GM12875 (cell line): ENCODE measurements at regions not wholly inside any gene's neighbourhood (a gene's known extent, or its start where the extent isn't known, plus 50 kb on each side); places are given as distances from the start of the nearest gene placed in this dataset.

ENCODE experiments used
- H3K4me3 ChIP-seq: one replicate; pipeline ENCODE4 v1.5.1; 2011; ENCODE audit warnings: low read depth, low read length, control low read depth
- TF ChIP-seq, protein P1 (sequence below): IDR thresholded peaks from 2 replicates; pipeline ENCODE4 v1.5.1; 2011; ENCODE audit warnings: low read depth, mild to moderate bottlenecking, control low read depth, inconsistent platforms, low read length, moderate library complexity, borderline replicate concordance; ENCODE audit not compliant: insufficient read depth

DNA sequence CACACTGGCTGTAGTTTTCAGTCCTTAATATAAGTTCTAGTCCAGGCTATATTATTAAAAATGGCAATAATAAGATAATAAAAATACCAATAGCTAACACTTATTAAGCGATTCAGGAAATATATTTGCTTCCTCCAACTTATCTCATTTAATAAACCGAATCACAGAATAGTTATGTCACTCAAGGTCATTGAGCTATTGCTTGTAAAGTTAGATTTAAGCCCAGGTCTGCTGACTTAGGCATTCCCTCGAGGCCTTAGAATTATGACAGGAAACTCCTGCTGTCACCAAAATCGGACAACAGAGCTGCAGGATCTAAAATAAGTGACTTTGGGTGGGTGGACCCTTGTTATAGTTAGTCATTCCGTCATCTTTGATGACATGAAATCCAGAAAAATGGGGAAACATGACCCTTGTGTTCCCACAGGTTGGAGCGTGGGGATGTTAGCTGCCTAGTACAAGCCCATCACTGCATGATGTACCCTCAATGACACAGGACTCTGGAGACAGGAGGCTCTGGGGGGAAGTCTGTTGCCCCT is 181.3 kb upstream of the PHYHIPL start:
- TF ChIP-seq, protein P1, sequence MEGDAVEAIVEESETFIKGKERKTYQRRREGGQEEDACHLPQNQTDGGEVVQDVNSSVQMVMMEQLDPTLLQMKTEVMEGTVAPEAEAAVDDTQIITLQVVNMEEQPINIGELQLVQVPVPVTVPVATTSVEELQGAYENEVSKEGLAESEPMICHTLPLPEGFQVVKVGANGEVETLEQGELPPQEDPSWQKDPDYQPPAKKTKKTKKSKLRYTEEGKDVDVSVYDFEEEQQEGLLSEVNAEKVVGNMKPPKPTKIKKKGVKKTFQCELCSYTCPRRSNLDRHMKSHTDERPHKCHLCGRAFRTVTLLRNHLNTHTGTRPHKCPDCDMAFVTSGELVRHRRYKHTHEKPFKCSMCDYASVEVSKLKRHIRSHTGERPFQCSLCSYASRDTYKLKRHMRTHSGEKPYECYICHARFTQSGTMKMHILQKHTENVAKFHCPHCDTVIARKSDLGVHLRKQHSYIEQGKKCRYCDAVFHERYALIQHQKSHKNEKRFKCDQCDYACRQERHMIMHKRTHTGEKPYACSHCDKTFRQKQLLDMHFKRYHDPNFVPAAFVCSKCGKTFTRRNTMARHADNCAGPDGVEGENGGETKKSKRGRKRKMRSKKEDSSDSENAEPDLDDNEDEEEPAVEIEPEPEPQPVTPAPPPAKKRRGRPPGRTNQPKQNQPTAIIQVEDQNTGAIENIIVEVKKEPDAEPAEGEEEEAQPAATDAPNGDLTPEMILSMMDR: no peak
- H3K4me3 ChIP-seq: no peak overlapping the region

DNA sequence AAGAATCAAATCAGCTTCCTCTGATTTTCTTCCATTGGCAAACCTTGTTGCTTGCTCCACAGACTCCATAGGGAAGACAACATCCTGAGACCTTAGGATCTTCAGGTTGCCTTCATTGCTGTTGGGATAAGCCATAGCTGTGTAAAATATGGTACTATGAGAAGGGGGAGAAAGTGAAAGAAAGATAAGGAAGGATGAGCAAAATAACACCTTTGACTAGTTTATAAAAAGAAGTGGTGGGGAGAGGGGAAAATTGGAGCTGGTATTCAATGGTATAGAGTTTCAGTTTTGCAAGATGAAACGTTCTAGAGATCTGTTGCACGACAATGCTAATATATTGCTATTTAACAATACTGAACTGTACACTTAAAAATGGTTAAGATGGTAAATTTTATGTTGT is 180.4 kb upstream of the PHYHIPL start:
- TF ChIP-seq, protein P1: no peak
- no peak overlapping the region for H3K4me3 ChIP-seq

DNA sequence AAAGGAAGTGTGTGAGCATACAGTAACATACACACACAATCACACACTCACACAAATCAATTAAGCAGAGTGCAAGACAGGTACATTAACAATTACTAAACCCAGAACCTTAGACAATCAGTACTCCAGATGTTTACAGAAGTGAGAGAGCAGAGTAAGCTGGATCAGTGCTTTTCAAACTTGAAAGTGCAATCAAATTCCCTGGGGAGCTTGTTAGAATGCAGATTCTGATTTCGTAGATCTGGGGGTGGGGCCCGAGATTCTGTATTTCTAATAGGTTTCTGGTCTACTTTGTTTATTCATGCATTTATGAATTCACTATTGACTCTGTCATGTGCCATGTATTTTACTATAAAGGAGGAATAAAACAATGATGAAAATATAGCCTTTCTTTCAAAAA is 179.6 kb upstream of the PHYHIPL start:
- no peak overlapping the region for H3K4me3 ChIP-seq
- TF ChIP-seq, protein P1: no peak

DNA sequence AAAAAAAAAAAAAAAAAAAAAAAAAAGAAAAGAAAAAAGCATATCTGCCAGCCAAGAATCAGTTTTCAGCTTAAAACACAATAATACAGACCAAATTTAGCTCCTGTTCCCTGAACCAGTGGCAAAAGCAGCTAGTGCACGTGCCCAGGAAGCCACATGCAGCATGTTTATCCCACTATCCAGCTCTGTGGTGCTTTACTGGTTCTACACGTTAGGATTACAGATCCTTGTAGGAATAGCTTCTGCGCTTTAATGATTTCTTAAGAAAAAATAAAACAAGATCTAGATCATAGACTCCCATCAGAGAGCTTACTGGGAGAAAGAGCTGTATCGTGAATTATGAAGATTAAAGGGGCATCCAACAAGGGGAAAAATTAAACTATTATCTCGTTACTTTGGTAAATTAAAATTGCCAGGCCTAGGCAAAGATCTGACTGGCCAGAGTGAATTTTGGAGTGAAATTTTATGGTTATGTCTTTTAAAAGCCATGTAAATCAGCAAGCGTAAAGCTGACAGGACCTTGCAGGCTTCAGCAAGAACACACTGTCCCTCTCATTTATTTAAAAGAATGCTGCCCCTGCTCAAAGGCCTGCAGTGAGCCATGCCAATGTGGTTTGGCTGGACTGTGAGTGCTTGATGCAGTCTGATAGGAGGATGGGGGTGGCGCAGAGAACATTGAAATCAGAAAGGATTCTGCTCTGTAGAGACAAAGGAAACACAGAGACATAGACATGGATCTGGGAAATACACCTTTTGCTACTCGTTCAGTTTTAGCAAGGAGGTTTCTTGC is 177.3 kb upstream of the PHYHIPL start:
- no peak overlapping the region for H3K4me3 ChIP-seq
- TF ChIP-seq, protein P1: no peak

DNA sequence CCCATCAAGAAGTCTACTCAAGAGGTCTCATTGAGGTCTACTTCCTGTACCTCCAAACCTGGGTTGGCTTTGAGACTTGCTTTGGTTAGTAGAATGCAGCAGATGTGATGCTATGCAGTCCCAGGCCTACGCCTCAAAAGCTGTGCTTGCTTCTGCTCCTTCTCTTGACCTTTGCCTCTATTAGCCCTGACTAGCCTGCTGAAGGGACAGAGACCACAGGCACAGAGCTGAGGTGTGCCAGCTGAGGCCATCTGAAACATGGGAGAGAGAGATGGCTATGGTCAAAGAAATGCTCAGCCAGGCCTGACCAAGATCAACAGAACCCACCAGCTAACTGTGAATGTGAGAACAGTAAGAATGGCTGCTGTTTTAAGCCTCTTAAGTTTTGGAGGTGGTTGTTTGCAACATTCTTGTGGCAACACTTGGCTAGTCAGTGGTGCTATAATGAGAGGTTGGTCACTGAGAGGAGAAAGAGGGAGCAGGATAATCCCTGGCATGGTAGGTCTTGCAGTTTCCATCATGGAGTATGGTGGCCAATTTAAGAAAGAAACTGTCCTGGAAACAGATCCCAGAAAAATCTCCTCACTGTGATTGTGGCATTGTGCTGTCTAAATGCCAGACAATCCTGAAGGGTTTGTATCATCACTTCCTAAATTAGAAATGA is 176.1 kb upstream of the PHYHIPL start:
- H3K4me3 ChIP-seq: no peak overlapping the region
- TF ChIP-seq, protein P1: no peak

- TF ChIP-seq, protein P1: no peak
- H3K4me3 ChIP-seq: no peak overlapping the region
Measured at GRCh38 chr10:59002011-59002410, 174.4 kb upstream of the PHYHIPL start.
